ENCODE measurements at regions not wholly inside any gene's neighbourhood (a gene's known extent, or its start where the extent isn't known, plus 50 kb on each side); places are given as distances from the start of the nearest gene placed in this dataset.

DNA sequence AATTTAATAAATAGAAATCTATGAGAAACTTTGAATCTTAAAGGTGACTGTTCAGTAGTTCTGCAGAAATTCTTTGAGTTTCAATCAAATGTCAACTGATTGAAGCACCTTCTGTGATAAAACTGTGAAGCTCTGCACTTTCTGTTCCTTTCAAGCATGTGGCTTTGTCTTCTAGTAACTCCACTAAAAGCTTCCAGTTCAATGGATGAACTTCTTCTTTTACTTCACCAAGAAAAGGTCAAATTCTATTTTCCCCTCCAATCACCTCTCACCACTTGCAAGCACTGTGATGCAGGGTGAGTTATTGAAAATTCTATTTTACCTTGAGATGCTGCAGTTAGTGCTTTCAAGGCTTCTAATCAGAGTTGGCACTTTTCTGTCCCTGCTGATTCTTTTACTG is 515.3 kb upstream of the B3GALT2 start:
- no peaks in the 10 kb centered on the region for H3K4me1 ChIP-seq
- DNase-seq = no peak
- no peaks in the 10 kb centered on the region for H3K9me3 ChIP-seq
- no peaks in the 10 kb centered on the region for H3K36me3 ChIP-seq
- H3K27me3 ChIP-seq = no peaks in the 10 kb centered on the region
- TF ChIP-seq, protein P1, sequence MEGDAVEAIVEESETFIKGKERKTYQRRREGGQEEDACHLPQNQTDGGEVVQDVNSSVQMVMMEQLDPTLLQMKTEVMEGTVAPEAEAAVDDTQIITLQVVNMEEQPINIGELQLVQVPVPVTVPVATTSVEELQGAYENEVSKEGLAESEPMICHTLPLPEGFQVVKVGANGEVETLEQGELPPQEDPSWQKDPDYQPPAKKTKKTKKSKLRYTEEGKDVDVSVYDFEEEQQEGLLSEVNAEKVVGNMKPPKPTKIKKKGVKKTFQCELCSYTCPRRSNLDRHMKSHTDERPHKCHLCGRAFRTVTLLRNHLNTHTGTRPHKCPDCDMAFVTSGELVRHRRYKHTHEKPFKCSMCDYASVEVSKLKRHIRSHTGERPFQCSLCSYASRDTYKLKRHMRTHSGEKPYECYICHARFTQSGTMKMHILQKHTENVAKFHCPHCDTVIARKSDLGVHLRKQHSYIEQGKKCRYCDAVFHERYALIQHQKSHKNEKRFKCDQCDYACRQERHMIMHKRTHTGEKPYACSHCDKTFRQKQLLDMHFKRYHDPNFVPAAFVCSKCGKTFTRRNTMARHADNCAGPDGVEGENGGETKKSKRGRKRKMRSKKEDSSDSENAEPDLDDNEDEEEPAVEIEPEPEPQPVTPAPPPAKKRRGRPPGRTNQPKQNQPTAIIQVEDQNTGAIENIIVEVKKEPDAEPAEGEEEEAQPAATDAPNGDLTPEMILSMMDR (IDR thresholded peaks at IDR 0.05) = no peak
- intact Hi-C loops (cut with DNase I; ENCODE audit: low total_unique reads) = no loop called here
- no peak overlapping the region for H3K27ac ChIP-seq
- H3K4me3 ChIP-seq = no peak overlapping the region

DNA sequence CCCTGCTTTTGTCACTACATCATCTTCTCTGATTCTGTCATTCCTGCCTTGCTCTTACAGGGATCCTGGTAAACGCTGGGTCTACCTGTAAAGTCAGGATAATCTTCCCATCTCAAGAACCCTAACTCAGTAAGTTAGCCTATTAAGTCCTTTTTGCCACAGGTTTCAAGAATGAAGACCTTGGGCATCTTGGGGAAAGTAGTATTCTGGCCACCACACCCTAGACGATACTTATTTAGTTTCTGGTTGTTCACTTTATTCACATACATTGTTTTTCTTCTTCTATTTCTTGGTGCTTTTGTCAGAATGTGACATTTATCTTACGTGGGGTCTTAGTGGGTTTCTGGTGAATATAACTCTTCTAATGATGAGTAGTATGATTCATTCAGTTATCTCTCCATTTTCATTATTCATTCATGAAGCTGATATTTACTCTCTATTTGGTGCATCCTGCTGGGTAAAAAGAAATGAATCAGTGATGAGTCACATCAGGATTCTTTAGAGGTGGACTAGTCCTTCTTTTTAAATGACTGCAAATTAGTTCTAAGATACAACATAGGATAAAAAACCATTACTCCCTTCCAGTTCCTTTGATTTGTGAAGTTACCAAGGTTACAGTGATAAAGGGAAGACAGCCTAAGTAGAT is 514.4 kb upstream of the B3GALT2 start:
- intact Hi-C loops (cut with DNase I; ENCODE audit: low total_unique reads) = no loop called here
- TF ChIP-seq, protein P1 (IDR thresholded peaks at IDR 0.05) = no peak
- no peaks in the 10 kb centered on the region for H3K36me3 ChIP-seq

DNA sequence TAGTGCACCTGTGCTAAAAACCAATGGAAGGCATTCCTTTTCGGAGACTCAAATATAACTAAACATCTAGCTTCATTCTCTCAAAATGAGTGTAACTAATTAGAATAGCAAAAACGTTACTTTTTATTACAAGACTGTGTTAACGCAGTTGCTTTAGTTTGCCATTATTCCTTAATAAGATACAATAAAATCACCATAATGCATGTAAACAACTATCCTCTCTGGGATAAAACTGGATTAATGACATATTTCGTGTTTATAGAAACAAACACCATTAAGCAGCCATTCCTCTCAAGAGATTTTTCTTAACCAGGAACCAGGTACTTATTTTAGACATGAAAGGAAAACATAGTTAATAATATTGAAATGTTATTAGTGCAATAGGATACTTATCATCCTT is 512.8 kb upstream of the B3GALT2 start:
- Histone ChIP-seq H3K27me3 (no peaks in the 10 kb centered on the region), H3K27ac (no peak overlapping the region), H3K9me3 (no peaks in the 10 kb centered on the region), H3K4me3 (no peak overlapping the region), H3K36me3 (no peaks in the 10 kb centered on the region), H3K4me1 (no peaks in the 10 kb centered on the region)
- TF ChIP-seq, protein P1 (IDR thresholded peaks at IDR 0.05) = no peak
- DNase-seq = no peak
- intact Hi-C loops (cut with DNase I; ENCODE audit: low total_unique reads) = no loop called here

More for the DNA sequence above, 514.4 kb upstream of the B3GALT2 start:
- Histone ChIP-seq H3K4me3 (no peak overlapping the region), H3K27me3 (no peaks in the 10 kb centered on the region), H3K9me3 (no peaks in the 10 kb centered on the region), H3K4me1 (no peaks in the 10 kb centered on the region), H3K27ac (no peak overlapping the region)
- no peak for DNase-seq

DNA sequence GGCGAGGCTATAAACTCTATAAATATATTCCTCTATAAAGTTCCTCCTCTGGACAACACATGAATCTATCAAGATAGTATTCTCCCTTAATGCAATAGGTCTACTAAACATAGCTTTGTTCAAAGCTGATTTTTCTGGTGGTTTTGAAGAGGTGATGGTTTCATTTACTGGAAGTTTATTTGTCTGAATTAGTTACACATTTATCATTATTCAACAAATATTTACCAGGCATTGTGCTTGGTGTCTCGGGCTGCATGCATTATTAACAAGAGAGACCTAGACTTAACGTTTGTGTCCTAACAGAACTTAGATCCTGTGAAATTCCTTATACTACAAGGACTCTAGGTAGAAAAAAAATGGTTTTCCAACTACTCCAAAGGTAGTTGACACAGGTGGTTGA is 511.4 kb upstream of the B3GALT2 start:
- intact Hi-C loops (cut with DNase I; ENCODE audit: low total_unique reads) = no loop called here
- Histone ChIP-seq H3K36me3 (no peaks in the 10 kb centered on the region), H3K27me3 (no peaks in the 10 kb centered on the region), H3K27ac (no peak overlapping the region), H3K4me1 (no peaks in the 10 kb centered on the region), H3K4me3 (no peak overlapping the region), H3K9me3 (no peaks in the 10 kb centered on the region)
- TF ChIP-seq, protein P1 (IDR thresholded peaks at IDR 0.05) = no peak
- no peak for DNase-seq

DNA sequence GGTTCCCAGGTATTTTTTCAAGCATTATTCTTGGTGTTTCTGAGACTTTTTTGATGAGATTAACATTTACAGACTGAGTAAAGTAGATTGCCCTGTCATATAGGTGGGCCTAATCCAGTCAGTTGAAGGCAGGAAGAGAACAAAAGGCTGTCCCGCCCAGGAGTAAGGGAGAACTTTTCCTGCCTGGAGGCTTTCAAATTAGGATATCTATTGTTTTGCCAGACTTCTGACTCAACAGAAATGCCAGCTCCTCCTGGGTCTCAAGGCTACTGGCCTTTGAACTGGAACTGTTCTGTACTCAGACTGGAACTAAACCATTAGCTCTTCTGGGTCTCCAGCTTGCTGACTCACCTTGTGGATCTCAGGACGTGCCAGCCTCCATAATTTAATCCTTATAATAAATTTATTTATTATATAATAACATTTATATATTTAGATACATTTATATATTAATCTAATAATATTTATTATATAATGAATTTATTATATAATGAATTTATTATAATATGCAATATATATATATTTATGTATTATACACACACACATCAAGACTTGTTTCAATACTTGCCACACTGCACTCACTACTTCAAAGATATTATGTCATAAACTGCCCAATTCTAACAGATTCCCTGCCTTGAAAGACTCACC is 510.8 kb upstream of the B3GALT2 start:
- H3K9me3 ChIP-seq = no peaks in the 10 kb centered on the region
- intact Hi-C loops (cut with DNase I; ENCODE audit: low total_unique reads) = no loop called here
- DNase-seq = no peak
- no peak overlapping the region for H3K4me3 ChIP-seq
- TF ChIP-seq, protein P1 (IDR thresholded peaks at IDR 0.05) = no peak
- no peaks in the 10 kb centered on the region for H3K27me3 ChIP-seq
- H3K4me1 ChIP-seq = no peaks in the 10 kb centered on the region
- H3K36me3 ChIP-seq = no peaks in the 10 kb centered on the region
- H3K27ac ChIP-seq = no peak overlapping the region

Data from tibial artery (tissue), 4 donors.